HG02840 (cell line): ENCODE measurements at regions not wholly inside any gene's neighbourhood (a gene's known extent, or its start where the extent isn't known, plus 50 kb on each side); places are given as distances from the start of the nearest gene placed in this dataset.

Source experiments
- ATAC-seq: cut with Tn5 transposase; IDR thresholded peaks from one replicate; pipeline ENCODE4 v1.9.1; 2021; ENCODE audit warnings: mild to moderate bottlenecking, moderate library complexity, moderate number of reproducible peaks; ENCODE audit not compliant: unreplicated experiment, low FRiP score

GRCh38 chr16:61332461-61332860 lies 703.8 kb downstream of the CDH8 start:
- ATAC-seq: no peak

- no peak for ATAC-seq
Observed at GRCh38 chr16:61324044-61324443, 712.2 kb downstream of the CDH8 start.

- no peak for ATAC-seq
Observed at GRCh38 chr16:61323456-61323855, 712.8 kb downstream of the CDH8 start.

GRCh38 chr16:61320791-61321190 lies 715.4 kb downstream of the CDH8 start:
- no peak for ATAC-seq

- ATAC-seq: no peak
Observed at GRCh38 chr16:61313931-61314330, 722.3 kb downstream of the CDH8 start.

- no peak for ATAC-seq
Observed at GRCh38 chr16:61309386-61309785, 726.9 kb downstream of the CDH8 start.

GRCh38 chr16:61306204-61306603 lies 730.0 kb downstream of the CDH8 start:
- no peak for ATAC-seq

GRCh38 chr16:61296814-61297213 lies 739.4 kb downstream of the CDH8 start:
- no peak for ATAC-seq

GRCh38 chr16:61296305-61296704 lies 739.9 kb downstream of the CDH8 start:
- no peak for ATAC-seq

- no peak for ATAC-seq
Observed at GRCh38 chr16:61295311-61295710, 740.9 kb downstream of the CDH8 start.

GRCh38 chr16:61289141-61289540 lies 747.1 kb downstream of the CDH8 start:
- no peak for ATAC-seq

GRCh38 chr16:61277849-61278248 lies 758.4 kb downstream of the CDH8 start:
- no peak for ATAC-seq

GRCh38 chr16:61274211-61274610 lies 762.0 kb downstream of the CDH8 start:
- ATAC-seq: no peak

- no peak for ATAC-seq
Observed at GRCh38 chr16:61270726-61271125, 765.5 kb downstream of the CDH8 start.

- ATAC-seq: no peak
Observed at GRCh38 chr16:61263400-61263799, 772.8 kb downstream of the CDH8 start.

GRCh38 chr16:61261315-61261714 lies 774.9 kb downstream of the CDH8 start:
- ATAC-seq: no peak

- no peak for ATAC-seq
Observed at GRCh38 chr16:61246592-61246991, 789.6 kb downstream of the CDH8 start.

- no peak for ATAC-seq
Observed at GRCh38 chr16:61243954-61244353, 792.3 kb downstream of the CDH8 start.

GRCh38 chr16:61237884-61238485 lies 798.3 kb downstream of the CDH8 start:
- ATAC-seq: no peak

GRCh38 chr16:61233713-61234112 lies 802.5 kb downstream of the CDH8 start:
- no peak for ATAC-seq

- no peak for ATAC-seq
Observed at GRCh38 chr16:61228371-61228770, 807.9 kb downstream of the CDH8 start.

GRCh38 chr16:61215605-61216004 lies 820.6 kb downstream of the CDH8 start:
- no peak for ATAC-seq

GRCh38 chr16:61214780-61215179 lies 821.5 kb downstream of the CDH8 start:
- ATAC-seq: no peak
